8988T (cell line): ENCODE measurements at regions not wholly inside any gene's neighbourhood (a gene's known extent, or its start where the extent isn't known, plus 50 kb on each side); places are given as distances from the start of the nearest gene placed in this dataset.
"Not testable (repeated sequence)": the region's sequence is repeated elsewhere in the genome, so short reads cannot be mapped to it uniquely, and the experiment has no call there.

ENCODE experiments used
- DNase-seq: peaks from one replicate; pipeline ENCODE4 v3.0.0; 2011

DNA sequence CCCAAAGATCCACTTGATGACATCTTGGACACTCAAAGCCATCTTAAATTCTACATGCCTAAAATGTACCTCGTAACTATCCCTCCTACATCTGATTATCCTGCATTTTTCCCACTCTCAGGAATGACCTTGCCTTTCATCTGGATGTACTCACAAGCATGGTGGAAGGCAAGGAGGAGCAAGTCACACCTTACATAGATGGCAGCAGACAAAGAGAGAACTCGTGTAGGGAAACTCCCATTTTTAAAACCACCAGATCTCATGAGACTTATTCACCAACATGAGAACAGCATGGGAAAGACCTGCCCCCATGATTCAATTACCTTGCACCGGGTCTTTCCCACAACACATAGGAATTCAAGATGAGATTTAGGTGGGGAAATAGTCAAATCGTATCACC lies 616.0 kb downstream of the MCTP2 start:
- DNase-seq: no peak

DNA sequence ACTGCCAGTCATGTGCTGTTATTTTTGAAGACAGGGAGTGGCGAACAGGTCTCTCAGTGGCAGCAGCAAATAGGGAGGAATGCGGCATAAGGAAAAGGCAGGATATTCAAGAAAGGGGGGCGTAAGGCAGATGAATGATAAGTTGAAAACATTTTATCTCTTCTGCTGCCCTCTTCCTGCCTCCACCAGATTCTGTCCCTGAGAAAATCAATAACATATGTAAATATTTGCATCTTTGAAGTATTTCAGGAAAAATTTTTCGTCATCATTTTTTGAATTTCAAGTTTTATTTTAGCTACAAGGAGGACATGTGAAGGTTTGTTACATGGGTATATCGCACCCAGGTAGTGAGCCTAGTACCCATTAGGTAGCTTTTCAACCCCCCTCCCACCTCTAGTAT lies 616.7 kb downstream of the MCTP2 start:
- DNase-seq: no peak

DNA sequence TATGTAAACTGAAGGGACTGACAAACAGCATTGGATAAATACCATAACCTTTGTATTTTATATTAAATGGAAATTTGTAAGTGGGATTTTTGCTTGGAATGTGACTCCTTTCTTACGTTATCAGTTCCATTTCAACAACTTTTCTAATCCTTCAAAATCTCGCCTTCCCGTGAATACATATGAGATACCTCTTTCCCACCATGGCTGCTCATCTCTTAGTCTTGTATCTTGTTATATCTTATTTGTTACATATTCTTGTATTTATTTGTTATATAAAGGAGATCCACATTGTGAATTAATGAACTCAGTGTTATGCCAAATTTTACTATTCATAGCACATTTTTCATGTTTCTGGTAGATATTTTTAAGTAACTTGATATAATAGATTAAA lies 623.7 kb downstream of the MCTP2 start:
- no peak for DNase-seq

- DNase-seq: no peak
Measured at GRCh38 chr15:94855409-94856266, 624.3 kb downstream of the MCTP2 start.

DNA sequence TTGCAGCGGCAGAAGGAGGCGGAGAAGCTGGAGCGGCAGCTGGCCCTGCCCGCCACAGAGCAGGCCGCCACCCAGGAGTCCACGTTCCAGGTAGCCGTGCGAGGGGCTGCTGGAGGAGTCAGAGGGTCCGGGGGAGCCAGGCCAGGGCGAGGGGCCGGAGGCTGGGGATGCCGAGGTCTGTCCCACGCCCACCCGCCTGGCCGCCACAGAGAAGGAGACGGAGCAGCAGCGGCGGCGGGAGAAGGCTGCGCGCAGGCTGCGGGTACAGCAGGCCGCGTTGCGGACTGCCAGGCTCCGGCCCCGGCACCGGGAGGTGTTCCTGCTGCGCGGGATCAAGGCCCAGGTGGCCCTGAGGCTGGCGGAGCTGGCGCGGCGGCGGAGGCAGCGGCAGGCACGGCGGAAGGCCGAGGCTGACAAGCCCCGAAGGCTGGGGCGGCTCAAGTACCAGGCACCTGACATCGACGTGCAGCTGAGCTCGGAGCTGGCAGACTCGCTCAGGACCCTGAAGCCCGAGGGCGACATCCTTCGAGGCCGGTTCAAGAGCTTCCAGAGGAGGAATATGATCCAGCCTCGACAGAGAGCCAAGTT lies 625.0 kb downstream of the MCTP2 start:
- DNase-seq: no peak

DNA sequence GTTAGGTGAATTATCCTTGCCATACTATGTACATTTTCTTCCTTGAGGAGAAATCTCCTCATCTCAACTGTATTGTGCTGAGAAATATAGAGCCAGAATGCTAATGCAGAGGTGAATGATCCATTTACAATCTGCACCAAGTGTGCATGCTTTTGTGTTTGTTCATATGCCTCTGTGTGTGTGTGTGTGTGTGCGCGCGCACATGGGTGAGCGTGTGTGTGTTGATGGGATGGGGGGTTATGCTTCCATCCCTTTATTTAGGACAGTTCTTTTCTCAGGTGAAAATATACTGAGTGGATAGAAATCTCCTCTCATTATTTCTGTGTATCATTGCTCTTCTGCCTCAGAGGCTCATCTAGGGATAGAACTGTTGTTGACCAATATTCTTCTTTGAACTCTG lies 626.1 kb downstream of the MCTP2 start:
- no peak for DNase-seq

- DNase-seq: peak; percentile 31
Measured at GRCh38 chr15:94858011-94858410, 626.6 kb downstream of the MCTP2 start.

DNA sequence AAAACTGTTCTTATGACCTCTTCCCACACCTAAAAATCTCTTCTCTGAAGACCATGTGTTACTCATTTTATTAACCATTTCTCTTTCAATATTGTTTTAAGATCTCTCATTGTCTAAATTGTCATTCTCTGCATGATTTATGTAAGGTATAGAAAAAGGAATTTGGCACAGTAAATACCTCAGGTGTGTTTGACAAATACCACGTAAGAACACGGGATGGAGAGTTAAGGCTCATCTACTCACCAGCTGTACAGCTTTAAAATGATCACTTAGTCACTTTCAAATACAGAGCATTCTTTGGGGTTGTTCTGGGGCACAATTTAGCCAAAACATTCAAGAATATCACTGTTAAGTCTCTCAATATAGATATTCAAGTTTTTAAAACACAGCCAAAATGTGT lies 627.1 kb downstream of the MCTP2 start:
- no peak for DNase-seq

GRCh38 chr15:94858920-94859319 lies 627.6 kb downstream of the MCTP2 start:
- DNase-seq: no peak

GRCh38 chr15:94864600-94864999 lies 633.2 kb downstream of the MCTP2 start:
- no peak for DNase-seq

GRCh38 chr15:94868265-94868664 lies 636.9 kb downstream of the MCTP2 start:
- DNase-seq: not testable (repeated sequence)

DNA sequence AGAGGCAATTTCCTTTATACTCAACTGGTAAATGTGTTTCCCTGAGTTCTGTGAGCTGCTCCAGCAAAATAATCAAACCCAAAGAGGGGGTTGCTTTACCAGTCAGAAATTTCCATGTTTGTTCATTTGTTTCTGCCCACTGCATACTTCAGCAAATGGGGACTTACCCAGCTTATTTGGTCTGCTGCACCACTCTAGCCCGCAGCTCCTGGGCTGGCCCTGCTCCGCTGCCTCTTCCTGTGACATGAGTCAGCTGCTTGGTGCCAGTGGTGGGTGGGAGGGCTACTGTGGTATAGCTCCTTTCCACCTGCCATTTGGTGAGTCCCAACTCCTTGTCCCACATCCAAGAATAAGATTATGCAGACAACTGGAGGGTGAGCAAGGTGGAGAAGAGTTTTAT lies 644.2 kb downstream of the MCTP2 start:
- DNase-seq: no peak

- no peak for DNase-seq
Measured at GRCh38 chr15:94877833-94878232, 646.5 kb downstream of the MCTP2 start.

DNA sequence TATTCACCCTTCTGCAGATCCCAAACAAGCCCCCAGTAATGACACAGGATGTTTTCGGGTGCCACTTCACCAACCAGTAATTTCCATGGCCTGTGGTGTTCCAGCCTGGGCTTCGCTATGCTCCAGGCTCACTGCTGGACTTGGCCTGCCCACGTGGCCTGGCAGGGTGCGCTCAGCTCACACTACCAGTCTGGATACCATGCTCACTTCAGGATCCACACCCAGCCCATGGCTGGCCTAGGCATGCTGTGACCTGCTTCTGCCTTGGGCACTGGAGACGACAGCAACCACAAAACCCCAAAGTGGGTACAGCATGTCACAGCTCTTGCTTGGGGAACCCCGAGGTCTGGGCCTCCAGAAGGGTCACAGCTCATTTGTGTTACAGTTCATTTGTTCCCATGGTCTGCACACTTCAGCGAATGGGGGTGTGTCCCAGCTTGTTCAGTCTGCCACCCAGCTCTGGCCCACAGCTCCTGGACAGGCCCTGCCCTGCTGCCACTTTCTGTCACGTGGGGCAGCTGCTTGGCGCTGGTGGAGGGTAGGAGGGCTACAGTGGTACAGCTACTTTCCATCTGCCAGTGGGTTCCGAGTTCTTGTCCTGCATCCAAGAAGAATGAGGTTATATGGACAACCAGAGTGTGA lies 650.8 kb downstream of the MCTP2 start:
- DNase-seq: no peak

DNA sequence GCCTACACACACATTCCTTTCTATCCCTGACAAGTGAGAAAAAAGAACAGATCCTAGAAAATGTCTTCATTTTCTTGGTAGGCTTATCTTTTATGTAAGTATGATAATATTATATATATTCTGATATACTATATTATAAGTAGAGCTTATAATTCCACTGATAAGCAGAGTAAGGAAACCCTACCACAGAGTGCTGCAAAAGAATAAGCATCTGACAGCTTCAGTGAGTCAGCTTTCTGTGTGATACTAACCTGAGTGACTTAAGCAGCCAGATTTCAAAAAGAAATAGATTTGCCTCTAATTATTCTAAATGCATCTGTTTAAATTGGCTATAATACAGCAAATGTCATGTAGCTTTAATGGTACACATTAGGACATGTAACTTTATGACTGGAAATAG lies 656.0 kb downstream of the MCTP2 start:
- DNase-seq: no peak

DNA sequence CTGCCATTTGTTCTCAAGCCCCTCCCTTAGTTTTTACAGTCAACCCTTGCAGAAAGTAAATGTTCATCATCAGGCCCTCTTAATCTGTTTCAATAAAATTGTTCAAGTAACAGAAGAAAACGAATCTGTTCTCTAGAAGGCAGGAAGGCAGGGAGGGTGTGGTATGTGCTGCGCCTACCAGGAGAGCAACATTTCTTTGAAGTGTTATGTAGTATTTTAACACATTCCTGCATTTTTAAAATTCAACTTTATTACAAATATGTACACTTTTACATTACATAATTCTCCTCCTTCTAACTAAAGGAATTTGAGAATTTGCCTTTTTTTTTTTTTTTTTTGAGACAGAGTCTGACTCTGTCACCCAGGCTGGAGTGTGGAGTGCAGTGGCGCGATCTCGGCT lies 657.8 kb downstream of the MCTP2 start:
- no peak for DNase-seq

DNA sequence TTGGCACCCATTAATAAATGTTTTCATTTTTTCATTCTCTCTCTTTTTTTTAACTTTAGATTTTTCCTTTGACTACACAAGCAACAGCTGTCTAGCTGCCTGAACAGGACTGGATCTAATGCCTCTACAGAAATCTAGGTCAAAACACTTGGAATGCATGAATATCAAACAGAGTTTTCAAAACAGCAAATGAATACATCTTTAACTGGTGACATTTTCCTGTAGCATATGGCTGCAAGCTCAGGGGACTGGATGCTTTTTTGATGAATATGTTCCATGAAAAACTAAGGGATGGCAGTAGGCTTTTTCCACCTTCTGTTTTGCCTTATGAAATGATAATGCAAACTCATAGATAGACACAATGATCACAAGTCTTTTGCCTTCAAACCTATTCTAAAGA lies 661.7 kb downstream of the MCTP2 start:
- DNase-seq: no peak

DNA sequence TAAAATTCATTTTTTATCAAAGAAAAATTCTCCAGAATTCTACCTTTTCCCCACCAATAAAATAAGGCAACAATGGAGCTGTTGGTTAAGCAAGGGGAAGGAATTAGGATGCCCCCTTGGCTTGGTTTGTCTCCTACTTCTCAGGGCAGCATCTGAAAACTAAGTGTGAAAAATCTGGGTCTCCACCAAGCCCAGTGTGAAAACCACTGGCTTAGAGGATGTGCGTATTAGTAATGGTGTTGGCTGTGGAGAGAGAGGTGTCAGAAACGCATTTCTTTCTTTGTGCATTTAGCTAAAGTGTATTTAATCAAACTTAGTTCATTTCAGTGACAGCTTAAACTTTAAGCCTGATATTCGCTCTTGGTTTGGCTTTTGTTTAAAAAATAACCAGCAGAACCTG lies 662.7 kb downstream of the MCTP2 start:
- no peak for DNase-seq

DNA sequence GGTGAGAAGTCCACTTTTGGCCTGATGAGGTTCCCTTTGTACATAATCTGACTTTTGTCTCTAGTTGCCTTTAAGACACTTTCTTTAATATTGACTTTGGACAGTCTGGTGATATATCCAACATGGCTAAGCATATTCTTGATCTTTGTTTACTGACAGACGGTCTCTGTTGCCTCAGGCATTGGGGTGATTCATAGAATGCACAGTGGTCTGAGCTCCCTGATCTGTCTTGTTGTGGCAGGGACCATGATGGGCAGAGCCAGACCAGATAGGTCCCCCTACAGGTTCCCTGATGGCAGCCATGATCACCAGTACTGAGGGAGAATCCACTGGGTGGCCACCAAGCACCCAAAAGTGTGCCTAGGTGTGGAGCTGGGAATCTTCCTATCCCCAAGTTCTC lies 678.1 kb downstream of the MCTP2 start:
- DNase-seq: no peak

GRCh38 chr15:94910166-94910565 lies 678.8 kb downstream of the MCTP2 start:
- DNase-seq: no peak

DNA sequence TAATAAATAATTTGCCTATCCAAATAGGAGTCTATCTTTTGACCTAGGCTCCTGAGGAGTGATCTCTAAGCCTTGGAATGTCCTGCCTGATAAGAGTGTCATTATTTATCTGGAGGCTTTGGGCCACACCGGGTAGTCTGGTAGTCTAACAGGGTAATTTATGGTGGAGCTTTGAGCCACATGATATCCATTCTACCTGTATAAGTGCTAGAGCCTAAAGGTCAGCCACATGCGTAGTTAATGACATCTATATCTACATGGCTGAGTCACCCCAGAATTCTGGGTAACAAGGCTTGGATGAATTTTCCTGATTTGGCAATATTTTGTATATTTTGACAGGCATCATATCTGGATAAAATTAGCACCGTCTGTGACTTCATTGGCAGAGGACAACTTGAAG lies 681.4 kb downstream of the MCTP2 start:
- DNase-seq: no peak

DNA sequence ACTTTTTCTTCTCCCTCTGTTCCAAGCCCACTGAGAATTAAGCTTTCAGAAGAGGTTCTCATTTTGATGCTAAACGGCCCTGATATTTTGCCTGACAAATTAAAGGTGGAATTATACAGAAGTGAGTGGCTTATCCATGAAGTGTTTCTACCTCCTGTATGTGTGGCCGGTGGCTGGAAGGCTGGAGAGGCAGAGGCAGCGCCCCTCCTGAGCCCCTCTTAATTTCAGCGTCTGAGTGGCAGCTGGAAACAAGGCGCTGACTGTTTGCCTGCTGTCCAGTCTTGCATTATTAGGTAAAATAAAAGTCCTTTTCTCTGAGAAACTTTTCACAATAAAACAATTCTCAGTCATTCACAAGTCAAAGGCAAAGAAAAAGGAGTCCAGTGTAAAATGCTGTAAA lies 685.7 kb downstream of the MCTP2 start:
- DNase-seq: no peak

DNA sequence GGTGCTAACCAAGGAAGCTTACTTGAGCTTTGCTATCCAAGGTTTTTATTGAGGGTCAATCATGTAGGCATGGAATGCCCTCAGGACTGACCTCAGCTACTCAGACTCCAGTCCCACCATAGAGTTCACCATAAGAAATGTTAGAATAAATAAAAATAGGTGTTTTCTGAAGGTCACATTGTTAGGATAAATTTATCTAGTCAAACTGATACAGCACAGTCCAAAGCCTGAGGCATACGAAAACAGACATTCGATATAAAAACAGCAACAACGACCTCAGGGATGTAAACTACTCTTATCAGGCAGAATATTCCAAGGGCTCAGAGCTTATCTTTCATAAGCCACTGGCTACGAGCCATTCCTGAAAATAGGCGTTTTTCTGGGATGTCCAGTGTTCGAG lies 690.6 kb downstream of the MCTP2 start:
- no peak for DNase-seq

- DNase-seq: no peak
Measured at GRCh38 chr15:94924057-94924456, 692.7 kb downstream of the MCTP2 start.
